SK-N-SH (cell line): ENCODE measurements at regions not wholly inside any gene's neighbourhood (a gene's known extent, or its start where the extent isn't known, plus 50 kb on each side); places are given as distances from the start of the nearest gene placed in this dataset.

Source experiments
- CTCF ChIA-PET: fragments of 300-600, 350-600 bp; formaldehyde crosslinking; extraction: SDS; loops from one replicate; lab custom pipeline; 2021; lab: Yijun Ruan, JAX
- POLR2A ChIA-PET: fragments of 350-600 bp; sonication (Branson Sonifier 250); formaldehyde crosslinking; extraction: SDS; loops from one replicate; lab custom pipeline; 2020; ENCODE audit warnings: antibody characterized with exemption, inconsistent platforms; lab: Yijun Ruan, JAX
- DNase-seq: peaks from one replicate; pipeline ENCODE4 v3.0.0; 2012
- H2AFZ ChIP-seq: fragments of 200-600 bp; sonication (generic); 2 replicates; pipeline ENCODE4 v1.8.1; 2016; ENCODE audit warnings: antibody characterized with exemption, mild to moderate bottlenecking, low read depth
- H3F3A ChIP-seq: fragments of 200-600 bp; sonication (generic); replicated peaks from 2 replicates; pipeline ENCODE3; 2016; ENCODE audit warnings: antibody characterized with exemption, mild to moderate bottlenecking; ENCODE audit not compliant: insufficient read depth
- H3K27ac ChIP-seq, 2 experiments: fragments of 200-500 bp in 1 of 2; fragments of 200-600 bp in 1 of 2; sonication (Bioruptor generic) in 1 of 2; sonication (generic), shearing (Covaris generic) in 1 of 2; 2 replicates each; pipeline versions ENCODE4 v1.5.1 to v1.6.1; 2014 to 2016; ENCODE audit warnings: low read depth in 2 of 2, inconsistent platforms in 1 of 2, low read length in 1 of 2, mild to moderate bottlenecking in 1 of 2, mixed read lengths in 1 of 2
- H3K27me3 ChIP-seq: fragments of 200-600 bp; sonication (generic), shearing (Covaris generic); 2 replicates; pipeline ENCODE4 v1.6.1; 2016; ENCODE audit warnings: mixed run types; ENCODE audit not compliant: insufficient read depth
- H3K36me3 ChIP-seq, 2 experiments: fragments of 200-500 bp in 1 of 2; fragments of 200-600 bp in 1 of 2; sonication (Bioruptor generic) in 1 of 2; sonication (generic) in 1 of 2; replicated peaks in 1 of 2; 2 replicates each; pipeline versions ENCODE3 to v1.5.1; 2014 to 2016; ENCODE audit warnings: low read length in 1 of 2, mild to moderate bottlenecking in 1 of 2; ENCODE audit not compliant: insufficient read depth in 2 of 2, control insufficient read depth in 1 of 2
- H3K4me1 ChIP-seq, 2 experiments: fragments of 200-500 bp in 1 of 2; fragments of 200-600 bp in 1 of 2; sonication (Bioruptor generic) in 1 of 2; sonication (generic), shearing (Covaris generic) in 1 of 2; 2 replicates each; pipeline versions ENCODE4 v1.5.1 to v1.6.1; 2014 to 2016; ENCODE audit warnings: low read depth in 1 of 2, low read length in 1 of 2, mixed run types in 1 of 2; ENCODE audit not compliant: insufficient read depth in 2 of 2, control insufficient read depth in 1 of 2
- H3K4me2 ChIP-seq: fragments of 200-600 bp; sonication (generic), shearing (Covaris generic); 2 replicates; pipeline ENCODE4 v1.6.1; 2017; ENCODE audit warnings: mixed run types
- H3K4me3 ChIP-seq, 2 experiments: fragments of 200-500 bp in 1 of 2; fragments of 200-600 bp in 1 of 2; sonication (Bioruptor generic) in 1 of 2; sonication (generic), shearing (Covaris generic) in 1 of 2; 2 replicates each; pipeline versions ENCODE4 v1.5.1 to v1.8.1; 2014 to 2016; ENCODE audit warnings: low read depth in 2 of 2, inconsistent platforms in 1 of 2, low read length in 1 of 2, mild to moderate bottlenecking in 1 of 2, mixed read lengths in 1 of 2, moderate library complexity in 1 of 2
- H3K79me2 ChIP-seq: fragments of 200-600 bp; sonication (generic); 2 replicates; pipeline ENCODE4 v1.8.1; 2017; ENCODE audit warnings: mild to moderate bottlenecking; ENCODE audit not compliant: insufficient read depth
- H3K9ac ChIP-seq: fragments of 200-600 bp; sonication (generic); 2 replicates; pipeline ENCODE4 v1.6.1; 2017; ENCODE audit warnings: mixed run types
- H3K9me2 ChIP-seq: fragments of 200-600 bp; sonication (generic); 2 replicates; pipeline ENCODE4 v1.6.1; 2017; ENCODE audit warnings: mixed run types
- H3K9me3 ChIP-seq: fragments of 200-600 bp; sonication (generic); 2 replicates; pipeline ENCODE4 v1.6.1; 2017; ENCODE audit warnings: mixed run types, mild to moderate bottlenecking, moderate library complexity
- H4K20me1 ChIP-seq: fragments of 200-600 bp; sonication (generic); 2 replicates; pipeline ENCODE4 v1.6.1; 2017; ENCODE audit warnings: mild to moderate bottlenecking, mixed run types; ENCODE audit not compliant: insufficient read depth
- CHD2 ChIP-seq: fragments of 150-350 bp; IDR thresholded peaks from 2 replicates; pipeline ENCODE4 v1.6.1; 2018; ENCODE audit warnings: low read length; ENCODE audit not compliant: partially characterized antibody
- ELF1 ChIP-seq: IDR thresholded peaks from 2 replicates; pipeline ENCODE4 v1.4.0; 2012
- EP300 ChIP-seq, 2 experiments: IDR thresholded peaks; 2 replicates each; pipeline versions ENCODE4 v1.4.0 to v1.6.1; 2012; ENCODE audit warnings: borderline replicate concordance in 1 of 2, low read depth in 1 of 2, low read length in 1 of 2
- EZH2phosphoT487 ChIP-seq: fragments of 200-600 bp; sonication (generic); IDR thresholded peaks from 2 replicates; pipeline ENCODE4 v1.6.1; 2017; ENCODE audit warnings: low read depth, mixed run types, mild to moderate bottlenecking, antibody characterized with exemption, moderate library complexity, borderline replicate concordance
- FOSL2 ChIP-seq: IDR thresholded peaks from 2 replicates; pipeline ENCODE4 v1.4.0; 2012; ENCODE audit warnings: low read depth, mild to moderate bottlenecking, moderate library complexity, borderline replicate concordance
- FOXJ3 ChIP-seq: sonication (generic); formaldehyde crosslinking; IDR thresholded peaks from 2 replicates; pipeline ENCODE4 v1.5.1; 2020; ENCODE audit warnings: mild to moderate bottlenecking, missing genetic modification reagents
- FOXM1 ChIP-seq: IDR thresholded peaks from 2 replicates; pipeline ENCODE4 v1.4.0; 2012; ENCODE audit warnings: low read depth, mild to moderate bottlenecking
- IRF3 ChIP-seq: fragments of 150-350 bp; IDR thresholded peaks from 2 replicates; pipeline ENCODE4 v1.6.1; 2016; ENCODE audit warnings: mild to moderate bottlenecking, low read depth, low read length
- MAX ChIP-seq: IDR thresholded peaks from 2 replicates; pipeline ENCODE4 v1.4.0; 2012; ENCODE audit warnings: low read depth
- MEF2A ChIP-seq: IDR thresholded peaks from 2 replicates; pipeline ENCODE4 v1.4.0; 2012; ENCODE audit warnings: low read depth, borderline replicate concordance
- MXI1 ChIP-seq: IDR thresholded peaks from 2 replicates; pipeline ENCODE4 v1.6.1; 2012; ENCODE audit warnings: mild to moderate bottlenecking, low read depth, low read length, improper control_type of control experiment
- NRF1 ChIP-seq: IDR thresholded peaks from 2 replicates; pipeline ENCODE4 v1.6.1; 2012; ENCODE audit warnings: low read depth, mild to moderate bottlenecking, low read length
- POLR2AphosphoS5 ChIP-seq: IDR thresholded peaks from 2 replicates; pipeline ENCODE4 v1.6.1; 2012; ENCODE audit warnings: low read depth, low read length
- RAD21 ChIP-seq: IDR thresholded peaks from 2 replicates; pipeline ENCODE4 v1.6.1; 2012; ENCODE audit warnings: mild to moderate bottlenecking, low read length
- RXRA ChIP-seq: IDR thresholded peaks from 2 replicates; pipeline ENCODE4 v1.4.0; 2012; ENCODE audit warnings: low read depth, mild to moderate bottlenecking, borderline replicate concordance
- SIN3A ChIP-seq: IDR thresholded peaks from 2 replicates; pipeline ENCODE4 v1.6.1; 2012; ENCODE audit warnings: low read depth, mild to moderate bottlenecking, low read length, moderate library complexity, borderline replicate concordance
- TAF1 ChIP-seq: IDR thresholded peaks from 2 replicates; pipeline ENCODE4 v1.6.1; 2012; ENCODE audit warnings: low read depth, mild to moderate bottlenecking, low read length, moderate library complexity, borderline replicate concordance
- TCF12 ChIP-seq: IDR thresholded peaks from 2 replicates; pipeline ENCODE4 v1.4.0; 2012
- USF1 ChIP-seq: IDR thresholded peaks from 2 replicates; pipeline ENCODE4 v1.4.0; 2012; ENCODE audit warnings: low read depth, borderline replicate concordance
- WGBS: methylation state at CpG from one replicate; pipeline ENCODE4 v1.1.6; 2017; ENCODE audit warnings: low lambda C conversion rate; 5-methylcytosine and 5-hydroxymethylcytosine counted together
- TF ChIP-seq, protein P1 (sequence below): fragments of 200-600 bp; sonication (generic); IDR thresholded peaks from 2 replicates; pipeline ENCODE4 v1.6.1; 2017; ENCODE audit warnings: antibody characterized with exemption, mild to moderate bottlenecking, moderate library complexity
- TF ChIP-seq, protein P2 (sequence below): IDR thresholded peaks from 2 replicates; pipeline ENCODE4 v1.6.1; 2012; ENCODE audit warnings: mild to moderate bottlenecking, low read depth, low read length, moderate library complexity

DNA sequence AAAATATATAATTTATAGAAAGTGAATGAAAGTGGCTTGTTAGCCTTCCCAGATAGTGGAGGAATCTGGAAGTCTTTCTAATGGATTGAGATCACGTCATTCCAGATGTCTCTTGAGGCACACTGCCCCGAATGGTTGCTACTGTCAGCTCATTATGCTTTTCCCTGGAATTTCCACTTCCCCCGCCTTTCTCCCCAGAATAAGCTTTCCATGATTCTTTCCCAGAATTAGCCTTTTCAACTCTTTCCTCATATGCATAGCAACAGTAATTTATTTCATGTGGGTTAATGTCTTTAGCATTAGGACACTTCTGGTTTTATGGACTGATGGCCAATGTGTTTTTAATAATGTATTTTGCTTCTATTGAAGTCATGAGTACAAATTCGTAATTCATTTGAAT, 81.5 kb downstream of the PALM2AKAP2 start:
- Histone ChIP-seq H3K9me3 (no peaks in the 10 kb centered on the region), H3K27ac (no peak overlapping the region), H3K9me2 (no peaks in the 10 kb centered on the region), H3K4me2 (no peak overlapping the region), H3F3A (no peaks in the 10 kb centered on the region), H4K20me1 (peaks cover 41% of the 10 kb centered on the region), H2AFZ (no peak overlapping the region), H3K36me3 (peaks cover 0 to 8% of the 10 kb centered on the region in 2 experiments), H3K4me3 (no peak overlapping the region), H3K9ac (no peak overlapping the region), H3K27me3 (no peaks in the 10 kb centered on the region), H3K4me1 (no peaks in the 10 kb centered on the region; a peak in 2 of 4 replicates), H3K79me2 (peaks cover 83% of the 10 kb centered on the region)
- 48% methylated on average over 4 of the region's 4 CpGs for WGBS
- ChIA-PET CTCF (interaction anchor here (0.6 kb wide), 1 partner anchor 271 kb away, joined by 4 read pairs; no protein-coding TSS in a partner anchor), POLR2A (no interaction called here)
- no peak for TF ChIP-seq FOSL2
- no peak for TF ChIP-seq MXI1
- no peak for TF ChIP-seq FOXM1
- TF ChIP-seq RAD21: no peak
- DNase-seq: no peak

GRCh38 chr9:109861918-109862317, 81.9 kb downstream of the PALM2AKAP2 start:
- no peak overlapping the region for H2AFZ ChIP-seq
- no peaks in the 10 kb centered on the region for H3F3A ChIP-seq
- CTCF ChIA-PET: no interaction called here
- H3K9me3 ChIP-seq: no peaks in the 10 kb centered on the region
- H3K27ac ChIP-seq: no peak overlapping the region
- H3K4me1 ChIP-seq: no peaks in the 10 kb centered on the region; a peak in 2 of 4 replicates
- no peaks in the 10 kb centered on the region for H3K9me2 ChIP-seq
- H3K36me3 ChIP-seq: peaks cover 0 to 8% of the 10 kb centered on the region in 2 experiments
- POLR2A ChIA-PET: no interaction called here
- H3K79me2 ChIP-seq: peaks cover 85% of the 10 kb centered on the region
- H3K4me2 ChIP-seq: no peak overlapping the region
- no peak overlapping the region for H3K9ac ChIP-seq
- H3K27me3 ChIP-seq: no peaks in the 10 kb centered on the region
- no peak for DNase-seq
- TF ChIP-seq CHD2 (no peak), POLR2AphosphoS5 (no peak), IRF3 (no peak), RXRA (no peak), FOXM1 (no peak), NRF1 (no peak), SIN3A (no peak), TCF12 (no peak), EP300 (IDR thresholded peaks at IDR 0.05; ENCODE audit: borderline replicate concordance in 1 of 2, low read depth in 1 of 2, low read length in 1 of 2) (no peak), EZH2phosphoT487 (no peak), TAF1 (no peak), FOXJ3 (CRISPR knock-in tag) (no peak), MAX (no peak), ELF1 (no peak), RAD21 (no peak), USF1 (no peak), MEF2A (no peak), MXI1 (no peak)
- TF ChIP-seq, protein P1, sequence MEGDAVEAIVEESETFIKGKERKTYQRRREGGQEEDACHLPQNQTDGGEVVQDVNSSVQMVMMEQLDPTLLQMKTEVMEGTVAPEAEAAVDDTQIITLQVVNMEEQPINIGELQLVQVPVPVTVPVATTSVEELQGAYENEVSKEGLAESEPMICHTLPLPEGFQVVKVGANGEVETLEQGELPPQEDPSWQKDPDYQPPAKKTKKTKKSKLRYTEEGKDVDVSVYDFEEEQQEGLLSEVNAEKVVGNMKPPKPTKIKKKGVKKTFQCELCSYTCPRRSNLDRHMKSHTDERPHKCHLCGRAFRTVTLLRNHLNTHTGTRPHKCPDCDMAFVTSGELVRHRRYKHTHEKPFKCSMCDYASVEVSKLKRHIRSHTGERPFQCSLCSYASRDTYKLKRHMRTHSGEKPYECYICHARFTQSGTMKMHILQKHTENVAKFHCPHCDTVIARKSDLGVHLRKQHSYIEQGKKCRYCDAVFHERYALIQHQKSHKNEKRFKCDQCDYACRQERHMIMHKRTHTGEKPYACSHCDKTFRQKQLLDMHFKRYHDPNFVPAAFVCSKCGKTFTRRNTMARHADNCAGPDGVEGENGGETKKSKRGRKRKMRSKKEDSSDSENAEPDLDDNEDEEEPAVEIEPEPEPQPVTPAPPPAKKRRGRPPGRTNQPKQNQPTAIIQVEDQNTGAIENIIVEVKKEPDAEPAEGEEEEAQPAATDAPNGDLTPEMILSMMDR: no peak
- TF ChIP-seq, protein P2, sequence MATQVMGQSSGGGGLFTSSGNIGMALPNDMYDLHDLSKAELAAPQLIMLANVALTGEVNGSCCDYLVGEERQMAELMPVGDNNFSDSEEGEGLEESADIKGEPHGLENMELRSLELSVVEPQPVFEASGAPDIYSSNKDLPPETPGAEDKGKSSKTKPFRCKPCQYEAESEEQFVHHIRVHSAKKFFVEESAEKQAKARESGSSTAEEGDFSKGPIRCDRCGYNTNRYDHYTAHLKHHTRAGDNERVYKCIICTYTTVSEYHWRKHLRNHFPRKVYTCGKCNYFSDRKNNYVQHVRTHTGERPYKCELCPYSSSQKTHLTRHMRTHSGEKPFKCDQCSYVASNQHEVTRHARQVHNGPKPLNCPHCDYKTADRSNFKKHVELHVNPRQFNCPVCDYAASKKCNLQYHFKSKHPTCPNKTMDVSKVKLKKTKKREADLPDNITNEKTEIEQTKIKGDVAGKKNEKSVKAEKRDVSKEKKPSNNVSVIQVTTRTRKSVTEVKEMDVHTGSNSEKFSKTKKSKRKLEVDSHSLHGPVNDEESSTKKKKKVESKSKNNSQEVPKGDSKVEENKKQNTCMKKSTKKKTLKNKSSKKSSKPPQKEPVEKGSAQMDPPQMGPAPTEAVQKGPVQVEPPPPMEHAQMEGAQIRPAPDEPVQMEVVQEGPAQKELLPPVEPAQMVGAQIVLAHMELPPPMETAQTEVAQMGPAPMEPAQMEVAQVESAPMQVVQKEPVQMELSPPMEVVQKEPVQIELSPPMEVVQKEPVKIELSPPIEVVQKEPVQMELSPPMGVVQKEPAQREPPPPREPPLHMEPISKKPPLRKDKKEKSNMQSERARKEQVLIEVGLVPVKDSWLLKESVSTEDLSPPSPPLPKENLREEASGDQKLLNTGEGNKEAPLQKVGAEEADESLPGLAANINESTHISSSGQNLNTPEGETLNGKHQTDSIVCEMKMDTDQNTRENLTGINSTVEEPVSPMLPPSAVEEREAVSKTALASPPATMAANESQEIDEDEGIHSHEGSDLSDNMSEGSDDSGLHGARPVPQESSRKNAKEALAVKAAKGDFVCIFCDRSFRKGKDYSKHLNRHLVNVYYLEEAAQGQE: no peak
- H3K4me3 ChIP-seq: no peak overlapping the region
- H4K20me1 ChIP-seq: peaks cover 38% of the 10 kb centered on the region
